Karpas-422 (cell line): ENCODE measurements at regions not wholly inside any gene's neighbourhood (a gene's known extent, or its start where the extent isn't known, plus 50 kb on each side); places are given as distances from the start of the nearest gene placed in this dataset.

Source experiments
- DNase-seq: peaks from one replicate; pipeline ENCODE4 v3.0.0-alpha.2; 2015
- H2AFZ ChIP-seq: fragments of 200-600 bp; sonication (generic); 2 replicates; pipeline ENCODE4 v1.6.1; 2014; ENCODE audit warnings: antibody characterized with exemption, low read length, mixed read lengths
- H3K27ac ChIP-seq: fragments of 200-600 bp; sonication (generic); 2 replicates; pipeline ENCODE4 v1.5.1; 2014; ENCODE audit warnings: mild to moderate bottlenecking, low read length, moderate library complexity
- H3K27me3 ChIP-seq: fragments of 200-600 bp; sonication (generic); 2 replicates; pipeline ENCODE4 v1.6.1; 2014; ENCODE audit warnings: low read length, mixed read lengths
- H3K36me3 ChIP-seq: fragments of 200-600 bp; sonication (generic); 2 replicates; pipeline ENCODE4 v1.6.1; 2014; ENCODE audit warnings: low read length, mixed read lengths; ENCODE audit not compliant: insufficient read depth
- H3K4me1 ChIP-seq: fragments of 200-600 bp; sonication (generic); 2 replicates; pipeline ENCODE4 v1.6.1; 2014; ENCODE audit warnings: mild to moderate bottlenecking, low read length, mixed read lengths
- H3K4me2 ChIP-seq: fragments of 200-600 bp; sonication (generic); 2 replicates; pipeline ENCODE4 v1.6.1; 2014; ENCODE audit warnings: low read length, low read depth, mild to moderate bottlenecking; ENCODE audit not compliant: poor library complexity, severe bottlenecking
- H3K4me3 ChIP-seq: fragments of 200-600 bp; sonication (generic); 2 replicates; pipeline ENCODE4 v1.5.1; 2014; ENCODE audit warnings: mild to moderate bottlenecking, antibody characterized with exemption, low read length, mixed read lengths
- H3K79me2 ChIP-seq: fragments of 200-600 bp; sonication (generic); 2 replicates; pipeline ENCODE4 v1.6.1; 2014; ENCODE audit warnings: mild to moderate bottlenecking, low read length, mixed read lengths
- H3K9ac ChIP-seq: fragments of 200-600 bp; sonication (generic); 2 replicates; pipeline ENCODE4 v1.6.0; 2014; ENCODE audit warnings: low read length
- H3K9me2 ChIP-seq: fragments of 200-600 bp; sonication (generic), shearing (Covaris generic); replicated peaks from 2 replicates; pipeline ENCODE4 v1.6.0; 2014; ENCODE audit warnings: mild to moderate bottlenecking, low read length, moderate library complexity; ENCODE audit not compliant: insufficient read depth
- H3K9me3 ChIP-seq: fragments of 300-700, 200-600 bp; sonication (generic); 2 replicates; pipeline ENCODE4 v1.6.1; 2014; ENCODE audit warnings: low read length, mixed read lengths
- H4K20me1 ChIP-seq: fragments of 200-600 bp; sonication (generic); 2 replicates; pipeline ENCODE4 v1.6.1; 2014; ENCODE audit warnings: mild to moderate bottlenecking, antibody characterized with exemption, low read length, low read depth; ENCODE audit not compliant: insufficient read depth

- H3K4me3 ChIP-seq: no peak overlapping the region
- DNase-seq: no peak
- H3K4me1 ChIP-seq: no peaks in the 10 kb centered on the region
- no peak overlapping the region for H3K27ac ChIP-seq
- no peaks in the 10 kb centered on the region for H4K20me1 ChIP-seq
- no peaks in the 10 kb centered on the region for H3K36me3 ChIP-seq
- no peak overlapping the region for H3K4me2 ChIP-seq
- H3K9me2 ChIP-seq: no peaks in the 10 kb centered on the region
- H3K9ac ChIP-seq: no peak overlapping the region
- 0 out of 2 replicates have a peak, but pooled peaks cover 3% of the 10 kb centered on the region for H3K9me3 ChIP-seq
- no peaks in the 10 kb centered on the region for H3K79me2 ChIP-seq
- no peaks in the 10 kb centered on the region for H3K27me3 ChIP-seq
- H2AFZ ChIP-seq: no peak overlapping the region
These were observed 380.1 kb upstream of the NUDT12 start for GRCh38 chr5:103942587-103943186.

GRCh38 chr5:103941596-103941995 is 379.0 kb upstream of the NUDT12 start:
- H3K36me3 ChIP-seq: no peaks in the 10 kb centered on the region
- no peaks in the 10 kb centered on the region for H4K20me1 ChIP-seq
- no peak overlapping the region for H3K4me3 ChIP-seq
- H3K79me2 ChIP-seq: no peaks in the 10 kb centered on the region
- no peak overlapping the region for H3K27ac ChIP-seq
- H3K4me2 ChIP-seq: no peak overlapping the region
- H3K9ac ChIP-seq: no peak overlapping the region
- peaks cover 4% of the 10 kb centered on the region; the same call in 1 of the 2 replicates for H3K9me3 ChIP-seq
- H3K4me1 ChIP-seq: no peaks in the 10 kb centered on the region
- H2AFZ ChIP-seq: no peak overlapping the region
- H3K27me3 ChIP-seq: no peaks in the 10 kb centered on the region
- no peak for DNase-seq
- H3K9me2 ChIP-seq: 0 out of 2 replicates have a peak, but pooled peaks cover 2% of the 10 kb centered on the region

GRCh38 chr5:103938146-103938695 is 375.6 kb upstream of the NUDT12 start:
- Histone ChIP-seq H3K9ac (no peak overlapping the region), H3K9me3 (peaks cover 7% of the 10 kb centered on the region), H3K9me2 (0 out of 2 replicates have a peak, but pooled peaks cover 3% of the 10 kb centered on the region), H3K79me2 (no peaks in the 10 kb centered on the region), H3K27me3 (no peaks in the 10 kb centered on the region), H4K20me1 (no peaks in the 10 kb centered on the region), H3K4me1 (no peaks in the 10 kb centered on the region), H3K4me2 (no peak overlapping the region), H3K27ac (no peak overlapping the region), H3K4me3 (no peak overlapping the region), H3K36me3 (no peaks in the 10 kb centered on the region), H2AFZ (no peak overlapping the region)
- no peak for DNase-seq

GRCh38 chr5:103929338-103930013 is 366.9 kb upstream of the NUDT12 start:
- H2AFZ ChIP-seq: no peak overlapping the region
- no peaks in the 10 kb centered on the region for H3K27me3 ChIP-seq
- no peaks in the 10 kb centered on the region for H4K20me1 ChIP-seq
- no peak overlapping the region for H3K4me2 ChIP-seq
- H3K79me2 ChIP-seq: no peaks in the 10 kb centered on the region
- no peaks in the 10 kb centered on the region for H3K9me2 ChIP-seq
- no peaks in the 10 kb centered on the region for H3K36me3 ChIP-seq
- H3K4me1 ChIP-seq: no peaks in the 10 kb centered on the region
- peaks cover 4% of the 10 kb centered on the region; the same call in 1 of the 2 replicates for H3K9me3 ChIP-seq
- no peak overlapping the region for H3K4me3 ChIP-seq
- no peak overlapping the region for H3K27ac ChIP-seq
- DNase-seq: no peak
- H3K9ac ChIP-seq: no peak overlapping the region

GRCh38 chr5:103927739-103928138 is 365.1 kb upstream of the NUDT12 start:
- no peaks in the 10 kb centered on the region for H4K20me1 ChIP-seq
- no peak overlapping the region for H3K27ac ChIP-seq
- no peaks in the 10 kb centered on the region for H3K9me2 ChIP-seq
- no peaks in the 10 kb centered on the region for H3K27me3 ChIP-seq
- no peak overlapping the region for H2AFZ ChIP-seq
- H3K79me2 ChIP-seq: no peaks in the 10 kb centered on the region
- H3K4me2 ChIP-seq: no peak overlapping the region
- H3K9ac ChIP-seq: no peak overlapping the region
- DNase-seq: no peak
- no peak overlapping the region for H3K4me3 ChIP-seq
- no peaks in the 10 kb centered on the region; the same call in 1 of the 2 replicates for H3K9me3 ChIP-seq
- no peaks in the 10 kb centered on the region for H3K36me3 ChIP-seq
- H3K4me1 ChIP-seq: no peaks in the 10 kb centered on the region

GRCh38 chr5:103923616-103924168 is 361.1 kb upstream of the NUDT12 start:
- Histone ChIP-seq H3K4me1 (no peaks in the 10 kb centered on the region), H3K9ac (no peak overlapping the region), H3K4me3 (no peak overlapping the region), H3K27ac (no peak overlapping the region), H4K20me1 (no peaks in the 10 kb centered on the region), H3K27me3 (no peaks in the 10 kb centered on the region), H2AFZ (no peak overlapping the region), H3K9me3 (no peaks in the 10 kb centered on the region), H3K9me2 (no peaks in the 10 kb centered on the region), H3K4me2 (no peak overlapping the region), H3K36me3 (no peaks in the 10 kb centered on the region), H3K79me2 (no peaks in the 10 kb centered on the region)
- no peak for DNase-seq

- no peaks in the 10 kb centered on the region for H3K27me3 ChIP-seq
- no peaks in the 10 kb centered on the region for H3K9me2 ChIP-seq
- H3K79me2 ChIP-seq: no peaks in the 10 kb centered on the region
These were observed 356.9 kb upstream of the NUDT12 start for GRCh38 chr5:103919506-103919905.

GRCh38 chr5:103918668-103919367 is 356.2 kb upstream of the NUDT12 start:
- Histone ChIP-seq H3K4me2 (no peak overlapping the region), H3K79me2 (no peaks in the 10 kb centered on the region), H2AFZ (no peak overlapping the region), H3K9ac (no peak overlapping the region), H4K20me1 (no peaks in the 10 kb centered on the region), H3K9me3 (peaks cover 4% of the 10 kb centered on the region; the same call in 1 of the 2 replicates), H3K27me3 (no peaks in the 10 kb centered on the region), H3K9me2 (no peaks in the 10 kb centered on the region; the same call in 1 of the 2 replicates), H3K4me1 (no peaks in the 10 kb centered on the region), H3K4me3 (no peak overlapping the region), H3K36me3 (no peaks in the 10 kb centered on the region), H3K27ac (no peak overlapping the region)
- DNase-seq: no peak

More at GRCh38 chr5:103919506-103919905, 356.9 kb upstream of the NUDT12 start:
- Histone ChIP-seq H3K4me3 (no peak overlapping the region), H3K4me2 (no peak overlapping the region), H3K9me3 (peaks cover 4% of the 10 kb centered on the region; the same call in 1 of the 2 replicates), H3K27ac (no peak overlapping the region), H3K4me1 (no peaks in the 10 kb centered on the region), H2AFZ (no peak overlapping the region), H4K20me1 (no peaks in the 10 kb centered on the region), H3K36me3 (no peaks in the 10 kb centered on the region), H3K9ac (no peak overlapping the region)
- DNase-seq: no peak
